ENCODE measurements at regions not wholly inside any gene's neighbourhood (a gene's known extent, or its start where the extent isn't known, plus 50 kb on each side); places are given as distances from the start of the nearest gene placed in this dataset.
A peak's percentile ranks its signal among the peaks of the same experiment; 100 is the strongest.

- Histone ChIP-seq H3K4me2 (peak overlapping the region; percentile 51; the same call in 1 of the 2 replicates), H3F3A (replicated peaks; ENCODE audit: insufficient read depth) (peaks cover 8% of the 10 kb centered on the region), H3K4me3 (ENCODE audit: low read depth in 2 of 2, low read length in 1 of 2) (no peak overlapping the region), H4K20me1 (ENCODE audit: insufficient read depth) (no peaks in the 10 kb centered on the region), H3K4me1 (ENCODE audit: control insufficient read depth in 1 of 2, insufficient read depth in 2 of 2, low read depth in 1 of 2, low read length in 1 of 2) (peaks cover 2 to 4% of the 10 kb centered on the region in 2 experiments; a peak in 3 of 4 replicates), H3K79me2 (ENCODE audit: insufficient read depth) (no peaks in the 10 kb centered on the region), H3K36me3 (replicated peaks in 1 of 2; ENCODE audit: control insufficient read depth in 1 of 2, insufficient read depth in 2 of 2, low read length in 1 of 2) (no peaks in the 10 kb centered on the region), H3K9ac (no peak overlapping the region), H3K9me3 (no peaks in the 10 kb centered on the region), H3K9me2 (no peaks in the 10 kb centered on the region), H2AFZ (ENCODE audit: low read depth) (no peak overlapping the region), H3K27ac (ENCODE audit: low read depth in 2 of 2, low read length in 1 of 2) (peak overlapping the region; percentile 20 to 80; a peak in 3 of 4 replicates), H3K27me3 (ENCODE audit: insufficient read depth) (no peaks in the 10 kb centered on the region)
- ChIA-PET CTCF (interaction anchor here (0.7 kb wide), 1 partner anchor 123 kb away, joined by 3 read pairs; no protein-coding TSS in a partner anchor), POLR2A (interaction anchor here (2.0 kb wide), 1 partner anchor 10 kb away, joined by 4 read pairs; no protein-coding TSS in a partner anchor)
- TF ChIP-seq CHD2 (IDR thresholded peaks at IDR 0.05; ENCODE audit: low read length, partially characterized antibody) = no peak
- no peak for TF ChIP-seq RCOR1 (IDR thresholded peaks at IDR 0.05; ENCODE audit: low read length)
- no peak for TF ChIP-seq CTCF (IDR thresholded peaks at IDR 0.05)
- TF ChIP-seq SMC3 (IDR thresholded peaks at IDR 0.05; ENCODE audit: low read depth, low read length) = no peak
- TF ChIP-seq RAD21 (IDR thresholded peaks at IDR 0.05; ENCODE audit: low read length) = no peak
- no peak for TF ChIP-seq TCF12 (IDR thresholded peaks at IDR 0.05)
- TF ChIP-seq POLR2AphosphoS5 (IDR thresholded peaks at IDR 0.05; ENCODE audit: low read depth, low read length) = no peak
- TF ChIP-seq NRF1 (IDR thresholded peaks at IDR 0.05; ENCODE audit: low read depth, low read length) = no peak
- TF ChIP-seq SIN3A (IDR thresholded peaks at IDR 0.05; ENCODE audit: borderline replicate concordance, low read depth, low read length) = no peak
- TF ChIP-seq NFIC (IDR thresholded peaks at IDR 0.05; ENCODE audit: borderline replicate concordance) = no peak
- no peak for TF ChIP-seq RFX5 (IDR thresholded peaks at IDR 0.05; ENCODE audit: low read length)
- DNase-seq = no peak
- 93% methylated on average over 4 of the region's 4 CpGs for WGBS (ENCODE audit: low lambda C conversion rate)
Measured at GRCh38 chr3:65030014-65030627, 342.3 kb upstream of the ADAMTS9 start.

- no peaks in the 10 kb centered on the region for H4K20me1 ChIP-seq (ENCODE audit: insufficient read depth)
- DNase-seq = no peak
- peaks cover 2 to 4% of the 10 kb centered on the region in 2 experiments; a peak in 3 of 4 replicates for H3K4me1 ChIP-seq (ENCODE audit: control insufficient read depth in 1 of 2, insufficient read depth in 2 of 2, low read depth in 1 of 2, low read length in 1 of 2)
- H3K27me3 ChIP-seq (ENCODE audit: insufficient read depth) = no peaks in the 10 kb centered on the region
- no peak overlapping the region for H3K9ac ChIP-seq
- no peak overlapping the region for H3K4me2 ChIP-seq
- H3K79me2 ChIP-seq (ENCODE audit: insufficient read depth) = no peaks in the 10 kb centered on the region
- H3K9me3 ChIP-seq = no peaks in the 10 kb centered on the region
- POLR2A ChIA-PET = interaction anchor here (2.0 kb wide), 1 partner anchor 9 kb away, joined by 4 read pairs; no protein-coding TSS in a partner anchor
- no peaks in the 10 kb centered on the region for H3K36me3 ChIP-seq (replicated peaks in 1 of 2; ENCODE audit: control insufficient read depth in 1 of 2, insufficient read depth in 2 of 2, low read length in 1 of 2)
- 73% methylated on average over 2 of the region's 2 CpGs for WGBS (ENCODE audit: low lambda C conversion rate)
- CTCF ChIA-PET = no interaction called here
- no peak overlapping the region for H3K4me3 ChIP-seq (ENCODE audit: low read depth in 2 of 2, low read length in 1 of 2)
- no peak overlapping the region for H3K27ac ChIP-seq (ENCODE audit: low read depth in 2 of 2, low read length in 1 of 2)
- TF ChIP-seq TCF12 (IDR thresholded peaks at IDR 0.05) = no peak
- no peak for TF ChIP-seq TAF1 (IDR thresholded peaks at IDR 0.05; ENCODE audit: borderline replicate concordance, low read depth, low read length)
- no peak for TF ChIP-seq USF1 (IDR thresholded peaks at IDR 0.05; ENCODE audit: borderline replicate concordance, low read depth)
- TF ChIP-seq POLR2AphosphoS5 (IDR thresholded peaks at IDR 0.05; ENCODE audit: low read depth, low read length) = no peak
- TF ChIP-seq ELF1 (IDR thresholded peaks at IDR 0.05) = no peak
- no peak for TF ChIP-seq RFX5 (IDR thresholded peaks at IDR 0.05; ENCODE audit: low read length)
- no peak for TF ChIP-seq GATA2 (CRISPR knock-in tag; IDR thresholded peaks at IDR 0.05)
- TF ChIP-seq IRF3 (IDR thresholded peaks at IDR 0.05; ENCODE audit: low read depth, low read length) = no peak
- no peak for TF ChIP-seq ZBTB33 (IDR thresholded peaks at IDR 0.05; ENCODE audit: borderline replicate concordance, low read depth)
- no peak for TF ChIP-seq EP300 (IDR thresholded peaks at IDR 0.05; ENCODE audit: borderline replicate concordance in 1 of 2, low read depth in 1 of 2, low read length in 1 of 2)
- TF ChIP-seq RAD21 (IDR thresholded peaks at IDR 0.05; ENCODE audit: low read length) = no peak
- TF ChIP-seq SMC3 (IDR thresholded peaks at IDR 0.05; ENCODE audit: low read depth, low read length) = no peak
- no peak for TF ChIP-seq JUND (IDR thresholded peaks at IDR 0.05)
- no peak for TF ChIP-seq FOXJ3 (CRISPR knock-in tag; IDR thresholded peaks at IDR 0.05)
- no peaks in the 10 kb centered on the region for H3K9me2 ChIP-seq
- no peak overlapping the region for H2AFZ ChIP-seq (ENCODE audit: low read depth)
- H3F3A ChIP-seq (replicated peaks; ENCODE audit: insufficient read depth) = peaks cover 8% of the 10 kb centered on the region
Measured at GRCh38 chr3:65029130-65029529, 341.3 kb upstream of the ADAMTS9 start.
